MV-4-11 (cell line): ENCODE measurements at regions not wholly inside any gene's neighbourhood (a gene's known extent, or its start where the extent isn't known, plus 50 kb on each side); places are given as distances from the start of the nearest gene placed in this dataset.
"Not testable (repeated sequence)": the region's sequence is repeated elsewhere in the genome, so short reads cannot be mapped to it uniquely, and the experiment has no call there.

Experiments
- DNase-seq: peaks from one replicate; lab custom pipeline; 2025; lab: John Stamatoyannopoulos, UW

- no peak for DNase-seq
Observed at GRCh38 chr2:11995456-11995855, 249.0 kb downstream of the LPIN1 start.

DNA sequence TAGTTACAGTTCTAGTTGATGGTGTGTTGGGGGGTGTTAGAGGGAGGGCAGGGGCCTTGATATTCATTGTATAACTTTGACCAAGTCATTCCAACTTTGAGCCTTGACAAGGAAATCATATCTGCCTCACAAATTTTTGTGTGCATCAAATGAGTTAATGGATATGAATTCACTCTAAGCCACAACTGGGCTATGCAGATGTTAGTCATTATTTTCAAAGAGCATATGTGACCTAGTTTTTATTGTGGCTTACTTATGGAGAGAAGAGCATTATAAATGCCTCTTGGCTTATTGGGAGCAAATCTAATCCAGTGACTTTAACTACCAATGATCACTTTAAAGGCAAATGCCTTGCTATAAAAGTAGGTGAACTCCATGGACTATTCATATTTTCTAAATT, 250.2 kb downstream of the LPIN1 start:
- no peak for DNase-seq

DNA sequence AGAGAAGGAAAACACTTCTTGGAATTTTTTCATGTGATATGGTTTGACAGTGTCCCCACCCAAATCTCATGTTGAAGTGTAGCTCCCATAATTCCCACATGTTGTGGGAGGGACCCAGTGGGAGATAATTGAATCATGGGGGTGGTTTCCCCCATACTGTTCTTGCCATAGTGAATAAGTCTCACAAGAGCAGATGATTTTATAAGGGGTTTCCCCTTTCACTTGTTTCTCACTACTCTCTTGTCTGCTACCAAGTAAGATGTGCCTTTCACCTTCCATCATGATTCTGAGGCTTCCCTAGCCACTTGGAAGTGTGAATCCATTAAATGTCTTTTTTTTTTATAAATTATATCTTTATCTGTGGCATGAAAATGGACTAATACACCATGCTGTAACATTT, 250.7 kb downstream of the LPIN1 start:
- no peak for DNase-seq

DNA sequence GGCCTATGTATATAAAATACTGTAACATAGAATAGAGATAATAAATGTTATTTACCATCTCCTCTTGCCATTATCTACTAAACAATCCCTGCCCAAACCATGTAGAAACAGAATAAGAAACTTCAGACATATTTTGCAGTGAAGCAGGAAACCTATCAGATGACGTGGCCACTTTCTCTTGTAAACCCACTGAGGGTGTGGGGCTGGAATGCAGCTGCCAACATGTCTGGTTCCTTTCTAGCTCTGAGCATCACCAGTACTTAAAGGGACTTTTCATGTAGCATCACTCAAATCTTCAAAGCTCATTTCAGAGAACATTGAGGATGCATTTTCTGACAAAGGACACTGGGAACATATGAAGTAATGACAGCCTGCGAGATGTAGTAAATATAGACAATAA, 251.8 kb downstream of the LPIN1 start:
- DNase-seq: no peak

DNA sequence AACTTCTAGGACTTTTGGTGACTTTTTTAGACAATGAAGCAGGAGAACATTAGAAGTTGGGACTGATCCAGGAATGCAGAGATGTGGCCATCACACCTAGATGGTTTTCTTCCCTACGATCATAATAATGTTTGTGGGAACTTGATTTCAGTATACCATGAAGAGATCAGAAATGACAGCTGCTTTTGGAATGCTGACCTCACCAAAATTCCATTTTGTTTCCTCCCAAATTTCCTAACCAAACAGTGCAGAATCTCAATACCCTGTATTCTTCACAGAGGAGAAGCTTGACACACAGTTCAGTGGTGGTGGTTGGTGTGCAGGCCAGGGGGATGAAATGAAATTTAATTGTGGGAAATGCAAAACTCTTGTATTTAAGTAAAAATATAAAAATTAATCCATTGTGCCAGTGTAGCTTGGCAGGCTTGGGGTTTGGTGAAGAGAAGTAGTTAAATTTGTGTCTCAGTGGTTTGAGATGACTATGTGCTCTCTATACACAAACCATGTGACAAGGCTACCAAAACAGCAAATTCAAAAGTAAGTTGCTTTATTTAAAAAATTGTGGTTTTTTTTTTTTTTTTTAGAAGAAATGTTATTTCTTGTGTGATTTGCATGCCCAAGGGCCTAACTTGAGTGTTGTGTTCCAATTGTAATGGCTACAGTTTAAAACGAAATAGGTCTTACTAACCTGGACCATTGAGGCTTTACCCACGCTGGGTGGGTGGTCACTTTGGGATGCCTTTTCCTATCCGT, 252.4 kb downstream of the LPIN1 start:
- DNase-seq: no peak

- no peak for DNase-seq
Observed at GRCh38 chr2:12001621-12002020, 255.2 kb downstream of the LPIN1 start.

GRCh38 chr2:12002215-12002614, 255.8 kb downstream of the LPIN1 start:
- DNase-seq: no peak

DNA sequence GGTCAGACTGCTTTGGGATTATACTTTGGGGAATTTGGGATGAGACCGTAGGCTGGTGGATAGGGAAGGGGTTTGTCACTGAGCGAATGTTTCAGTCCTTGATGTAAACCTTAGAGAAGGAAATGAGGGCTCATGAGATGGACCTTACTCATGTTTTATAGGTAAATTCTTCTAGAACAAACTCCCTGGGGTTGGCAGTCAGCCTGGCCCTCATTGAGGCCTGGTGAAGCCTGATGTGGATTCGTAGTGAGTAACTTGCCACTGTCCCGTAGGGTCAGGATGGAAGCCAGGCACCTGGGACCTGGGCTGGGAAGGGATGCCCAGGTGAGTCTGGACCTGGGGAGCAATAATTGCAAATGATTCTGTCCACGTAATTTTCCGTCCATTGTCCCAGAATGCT, 258.3 kb downstream of the LPIN1 start:
- DNase-seq: no peak

DNA sequence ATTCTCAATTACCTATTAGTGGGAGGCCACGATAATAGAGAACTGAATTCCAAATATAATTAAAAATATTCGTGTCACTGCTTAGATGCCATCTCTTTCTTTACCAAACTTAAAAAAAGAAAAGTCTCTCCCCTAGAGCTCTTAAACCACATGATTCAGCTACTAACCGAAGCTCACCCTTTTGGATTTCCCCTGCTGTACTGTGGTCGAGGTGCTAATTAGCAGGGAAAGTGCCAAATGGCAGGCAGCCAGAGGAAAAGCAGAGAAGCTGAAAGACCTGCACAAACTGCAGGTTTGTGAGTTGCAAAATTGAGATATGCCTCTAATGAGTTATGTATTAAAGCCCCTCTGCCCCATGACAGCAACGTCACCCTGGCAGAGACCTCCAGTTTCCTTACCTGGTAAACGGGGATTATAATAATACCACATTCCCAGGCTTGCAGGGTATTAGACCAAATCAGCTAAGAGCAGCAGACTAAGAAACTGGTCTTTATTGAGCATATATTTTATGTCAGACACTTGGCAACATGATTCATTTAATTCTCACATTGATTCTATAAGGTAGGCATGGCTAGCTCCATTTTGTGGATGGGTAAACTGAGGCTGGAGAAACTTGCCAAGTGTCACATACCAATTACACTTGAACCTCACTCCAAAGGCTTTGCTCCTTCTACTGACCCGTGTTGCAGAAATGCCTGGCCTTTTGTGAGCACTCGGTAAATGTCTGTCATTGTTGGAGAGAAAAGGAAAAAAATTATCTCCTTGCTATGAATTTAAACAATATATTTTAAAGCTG, 259.7 kb downstream of the LPIN1 start:
- DNase-seq: peak; percentile 54

- DNase-seq: no peak
Observed at GRCh38 chr2:12006850-12007249, 260.4 kb downstream of the LPIN1 start.

DNA sequence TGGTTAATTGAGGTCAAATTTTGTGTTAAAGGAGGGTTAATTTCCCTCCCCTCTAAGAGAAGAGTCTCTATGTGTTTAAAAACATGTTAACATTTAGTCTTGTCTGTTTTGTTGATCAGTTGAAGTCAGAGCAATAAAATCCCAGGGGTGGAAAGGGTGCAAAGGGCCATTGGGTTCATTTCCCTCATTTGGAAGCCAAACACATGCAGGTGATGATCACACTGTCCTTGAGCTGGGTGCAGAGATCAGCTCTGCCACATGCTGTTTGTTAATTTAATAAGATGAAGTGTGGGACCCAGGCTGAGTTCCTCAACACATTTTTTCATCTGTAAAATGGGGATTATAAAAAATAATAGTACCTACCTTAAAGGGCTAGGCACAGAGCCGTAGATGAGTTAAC, 260.9 kb downstream of the LPIN1 start:
- no peak for DNase-seq

DNA sequence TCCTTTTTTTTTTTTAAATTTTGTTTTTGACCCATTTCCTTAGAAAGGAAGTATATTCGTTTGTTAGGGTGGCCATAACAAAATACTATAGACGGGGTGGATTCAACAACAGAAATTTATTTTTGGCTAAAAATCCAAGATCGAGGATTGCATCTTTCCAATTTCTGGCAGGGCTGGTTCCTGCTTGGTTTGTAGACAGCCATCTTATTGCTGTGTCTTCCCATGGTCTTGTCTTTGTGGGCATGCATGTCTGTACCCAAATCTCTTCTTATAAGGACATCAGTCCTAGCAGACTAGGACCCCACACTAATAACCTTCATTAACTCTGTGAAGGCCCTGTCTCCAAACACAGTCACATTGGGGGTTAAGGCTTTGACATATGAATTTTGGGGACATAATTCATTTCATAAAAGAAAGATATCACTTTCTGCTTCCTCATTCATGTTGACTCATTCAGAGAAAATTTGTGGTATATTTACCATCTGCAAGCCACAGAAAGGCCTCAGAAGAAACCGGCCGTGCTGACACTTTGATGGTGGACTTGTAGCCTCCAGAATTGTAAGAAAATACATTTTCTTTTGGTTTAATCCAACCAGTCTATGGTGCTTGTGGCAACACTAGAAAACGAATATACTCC, 262.1 kb downstream of the LPIN1 start:
- peak; percentile 88 for DNase-seq

DNA sequence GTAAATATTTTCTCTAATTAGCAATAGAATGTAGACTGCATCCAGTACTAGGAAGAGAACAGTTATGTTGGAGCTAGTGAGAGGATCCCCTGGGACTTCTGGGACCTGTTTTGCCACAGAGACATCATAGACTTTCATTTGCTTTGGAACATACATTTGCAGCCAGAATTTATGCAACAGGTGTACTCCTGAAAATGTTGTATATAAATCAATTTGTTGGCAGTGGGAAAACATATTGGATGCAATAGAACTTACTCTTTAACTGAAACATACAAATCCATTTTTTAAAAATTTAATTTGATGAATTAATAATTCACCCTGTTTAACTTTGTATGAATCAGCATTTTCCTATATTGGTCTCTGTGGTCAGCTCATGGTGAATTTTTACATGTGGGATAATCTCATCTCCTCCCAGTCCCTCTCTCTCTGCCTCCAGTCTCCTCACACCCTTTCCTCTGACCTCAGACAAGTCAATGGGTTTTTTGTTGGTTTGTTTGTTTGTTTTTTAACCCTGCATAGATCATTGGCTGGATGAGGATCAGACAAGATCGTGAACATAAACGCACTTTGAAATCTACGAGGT, 263.0 kb downstream of the LPIN1 start:
- DNase-seq: no peak

DNA sequence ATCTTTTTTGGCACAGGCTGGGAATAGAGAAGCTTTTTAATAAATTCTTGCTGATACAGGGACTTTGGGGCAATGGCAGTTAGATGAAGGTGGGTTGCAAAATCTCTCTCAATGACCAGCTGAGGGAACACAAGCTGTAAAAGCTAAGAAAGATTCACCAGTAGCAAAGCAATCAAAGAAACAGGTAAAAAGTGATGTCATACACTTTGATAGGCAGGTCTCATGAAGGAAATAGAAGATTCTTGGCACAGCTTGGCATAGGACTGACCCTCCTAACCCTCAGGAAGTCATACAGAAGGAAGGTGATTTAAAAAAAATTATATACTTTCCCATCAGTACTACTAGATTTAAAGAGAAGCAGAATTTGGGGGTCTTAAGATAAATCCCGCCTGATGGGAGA, 263.6 kb downstream of the LPIN1 start:
- DNase-seq: no peak

DNA sequence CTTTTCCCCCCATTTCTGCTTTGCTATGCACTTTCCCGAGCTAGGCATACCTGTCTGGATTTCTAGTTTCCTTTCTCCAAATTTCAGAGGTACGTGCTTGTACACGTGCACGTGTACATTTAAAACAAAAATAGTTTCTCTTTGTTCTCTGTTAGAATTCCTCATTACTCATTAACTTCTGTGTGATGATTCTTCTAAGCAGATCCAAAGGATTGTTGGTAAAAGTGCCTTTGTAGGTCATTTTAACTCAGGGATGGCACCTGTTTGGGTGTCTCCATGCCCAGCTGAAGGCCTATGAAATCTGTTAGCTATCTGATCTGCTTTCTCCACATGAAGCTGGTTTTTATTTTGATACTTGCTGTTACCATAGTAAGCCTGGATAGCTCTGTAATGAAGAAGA, 264.3 kb downstream of the LPIN1 start:
- no peak for DNase-seq

- DNase-seq: peak; percentile 98
Observed at GRCh38 chr2:12014088-12014960, 267.9 kb downstream of the LPIN1 start.

DNA sequence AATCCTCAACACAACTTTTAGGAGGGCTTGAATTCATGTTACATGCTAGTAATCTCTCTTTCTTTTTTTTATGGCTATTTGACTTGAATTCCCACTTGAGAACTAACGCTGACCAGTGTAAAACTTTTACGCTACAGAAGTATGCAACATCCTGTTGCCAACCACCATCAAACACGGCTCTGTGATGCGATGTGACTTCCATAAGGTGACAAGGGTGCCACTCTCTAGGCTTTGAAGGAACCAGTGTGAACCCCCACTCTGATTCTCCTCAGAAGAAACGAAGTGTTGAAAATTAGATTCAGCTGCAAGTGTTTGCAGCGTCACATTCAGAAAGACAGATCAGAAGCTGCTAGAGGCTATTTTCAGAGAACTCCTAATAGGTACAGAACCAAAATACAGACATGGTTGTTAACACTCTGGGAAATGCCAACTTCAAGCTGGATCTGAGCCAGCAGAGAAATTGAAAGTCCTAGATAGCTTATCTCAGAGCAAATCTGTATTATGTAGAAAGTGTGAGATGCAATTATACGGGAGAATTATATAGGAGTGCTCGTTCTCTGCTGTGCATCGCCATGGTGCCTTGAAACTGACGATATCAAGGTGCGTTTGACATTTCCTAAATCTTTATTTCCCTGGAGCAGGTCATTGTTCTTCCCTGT, 271.2 kb downstream of the LPIN1 start:
- DNase-seq: no peak

DNA sequence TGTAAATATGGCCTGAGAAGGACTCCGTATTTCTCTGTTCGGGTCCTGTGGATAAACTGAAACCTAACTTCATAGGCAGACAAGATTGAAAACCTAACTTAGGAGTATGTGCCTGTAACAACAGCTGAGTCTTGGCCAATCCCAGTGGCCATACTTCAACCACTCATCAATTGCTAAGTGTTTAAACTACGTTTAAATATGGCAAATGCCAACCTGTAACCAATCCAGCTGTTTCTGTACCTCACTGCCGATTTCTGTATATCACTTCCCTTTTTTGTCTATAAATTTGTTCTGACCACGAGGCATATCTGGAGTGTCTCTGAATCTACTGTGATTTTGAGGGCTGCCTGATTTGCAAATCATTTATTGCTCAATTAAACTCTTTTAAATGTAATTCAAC, 272.3 kb downstream of the LPIN1 start:
- peak; percentile 40 for DNase-seq

- no peak for DNase-seq
Observed at GRCh38 chr2:12020833-12021469, 274.5 kb downstream of the LPIN1 start.

GRCh38 chr2:12024197-12024907, 277.9 kb downstream of the LPIN1 start:
- not testable (repeated sequence) for DNase-seq
